ENCODE measurements at regions not wholly inside any gene's neighbourhood (a gene's known extent, or its start where the extent isn't known, plus 50 kb on each side); places are given as distances from the start of the nearest gene placed in this dataset.
"Not testable (repeated sequence)": the region's sequence is repeated elsewhere in the genome, so short reads cannot be mapped to it uniquely, and the experiment has no call there.

GRCh38 chr9:63881386-63881785 is 1403.6 kb downstream of the FOXD4L5 start:
- not testable (repeated sequence) for TF ChIP-seq CTCF, POLR2A (IDR thresholded peaks at IDR 0.05)

Data from uterus (tissue), 2 donors.